Neural cell (in vitro differentiated cells): ENCODE measurements at regions not wholly inside any gene's neighbourhood (a gene's known extent, or its start where the extent isn't known, plus 50 kb on each side); places are given as distances from the start of the nearest gene placed in this dataset.

Experiments used
- CTCF ChIP-seq: fragments of 450-650 bp; IDR thresholded peaks from 2 replicates; pipeline ENCODE4 v1.5.1; 2014; ENCODE audit warnings: antibody characterized with exemption, mild to moderate bottlenecking, moderate library complexity; ENCODE audit not compliant: poor library complexity, severe bottlenecking
- EP300 ChIP-seq: fragments of 450-650 bp; conservative IDR thresholded peaks from 2 replicates; pipeline ENCODE4 v1.6.1; 2014; ENCODE audit warnings: antibody characterized with exemption, mild to moderate bottlenecking, moderate library complexity; ENCODE audit not compliant: poor library complexity, severe bottlenecking
- EZH2 ChIP-seq: fragments of 200-600, 300-800 bp; shearing (Covaris generic), sonication (generic); IDR thresholded peaks from 2 replicates; pipeline ENCODE4 v1.6.1; 2014; ENCODE audit warnings: antibody characterized with exemption, low read length, borderline replicate concordance, mild to moderate bottlenecking; ENCODE audit not compliant: insufficient read depth, poor library complexity, severe bottlenecking
- MXI1 ChIP-seq: fragments of 450-650 bp; conservative IDR thresholded peaks from 2 replicates; pipeline ENCODE4 v1.6.1; 2014; ENCODE audit warnings: antibody characterized with exemption, mild to moderate bottlenecking; ENCODE audit not compliant: poor library complexity, severe bottlenecking
- POLR2AphosphoS5 ChIP-seq: IDR thresholded peaks from 2 replicates; pipeline ENCODE4 v1.6.1; 2012
- RAD21 ChIP-seq: fragments of 450-650 bp; conservative IDR thresholded peaks from 2 replicates; pipeline ENCODE4 v1.6.1; 2014; ENCODE audit warnings: antibody characterized with exemption, mild to moderate bottlenecking, moderate library complexity
- SMC3 ChIP-seq: fragments of 450-650 bp; conservative IDR thresholded peaks from 2 replicates; pipeline ENCODE4 v1.6.1; 2014; ENCODE audit warnings: antibody characterized with exemption, mild to moderate bottlenecking, moderate library complexity; ENCODE audit not compliant: poor library complexity
- TAF1 ChIP-seq: IDR thresholded peaks from 2 replicates; pipeline ENCODE4 v1.6.1; 2012; ENCODE audit warnings: low read depth
- TF ChIP-seq, protein P1 (sequence below): IDR thresholded peaks from 2 replicates; pipeline ENCODE4 v1.6.1; 2012; ENCODE audit warnings: borderline replicate concordance

GRCh38 chr7:50203521-50203920, 101.0 kb upstream of the IKZF1 start:
- TF ChIP-seq, protein P1, sequence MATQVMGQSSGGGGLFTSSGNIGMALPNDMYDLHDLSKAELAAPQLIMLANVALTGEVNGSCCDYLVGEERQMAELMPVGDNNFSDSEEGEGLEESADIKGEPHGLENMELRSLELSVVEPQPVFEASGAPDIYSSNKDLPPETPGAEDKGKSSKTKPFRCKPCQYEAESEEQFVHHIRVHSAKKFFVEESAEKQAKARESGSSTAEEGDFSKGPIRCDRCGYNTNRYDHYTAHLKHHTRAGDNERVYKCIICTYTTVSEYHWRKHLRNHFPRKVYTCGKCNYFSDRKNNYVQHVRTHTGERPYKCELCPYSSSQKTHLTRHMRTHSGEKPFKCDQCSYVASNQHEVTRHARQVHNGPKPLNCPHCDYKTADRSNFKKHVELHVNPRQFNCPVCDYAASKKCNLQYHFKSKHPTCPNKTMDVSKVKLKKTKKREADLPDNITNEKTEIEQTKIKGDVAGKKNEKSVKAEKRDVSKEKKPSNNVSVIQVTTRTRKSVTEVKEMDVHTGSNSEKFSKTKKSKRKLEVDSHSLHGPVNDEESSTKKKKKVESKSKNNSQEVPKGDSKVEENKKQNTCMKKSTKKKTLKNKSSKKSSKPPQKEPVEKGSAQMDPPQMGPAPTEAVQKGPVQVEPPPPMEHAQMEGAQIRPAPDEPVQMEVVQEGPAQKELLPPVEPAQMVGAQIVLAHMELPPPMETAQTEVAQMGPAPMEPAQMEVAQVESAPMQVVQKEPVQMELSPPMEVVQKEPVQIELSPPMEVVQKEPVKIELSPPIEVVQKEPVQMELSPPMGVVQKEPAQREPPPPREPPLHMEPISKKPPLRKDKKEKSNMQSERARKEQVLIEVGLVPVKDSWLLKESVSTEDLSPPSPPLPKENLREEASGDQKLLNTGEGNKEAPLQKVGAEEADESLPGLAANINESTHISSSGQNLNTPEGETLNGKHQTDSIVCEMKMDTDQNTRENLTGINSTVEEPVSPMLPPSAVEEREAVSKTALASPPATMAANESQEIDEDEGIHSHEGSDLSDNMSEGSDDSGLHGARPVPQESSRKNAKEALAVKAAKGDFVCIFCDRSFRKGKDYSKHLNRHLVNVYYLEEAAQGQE: no peak
- TF ChIP-seq CTCF (no peak), MXI1 (no peak), TAF1 (no peak), EZH2 (no peak), SMC3 (no peak), EP300 (no peak), POLR2AphosphoS5 (no peak), RAD21 (no peak)
